Stimulated activated CD8-positive, alpha-beta memory T cell treated with anti-CD3 and anti-CD28 coated beads, Interleukin-7, amount 100 ng/mL, for 48 hours (primary cell): ENCODE measurements at regions not wholly inside any gene's neighbourhood (a gene's known extent, or its start where the extent isn't known, plus 50 kb on each side); places are given as distances from the start of the nearest gene placed in this dataset.

Experiments used
- DNase-seq, 2 donors: peaks; one replicate each; pipeline ENCODE4 v3.0.0-alpha.2; 2020; ENCODE audit warnings: low read depth in 1 of 2; ENCODE audit errors: extremely low read depth in 1 of 2

GRCh38 chr3:168272343-168272985, 176.7 kb upstream of the GOLIM4 start:
- no peak for DNase-seq

- DNase-seq, result no peak
Measured at GRCh38 chr3:168271932-168272331, 176.2 kb upstream of the GOLIM4 start.

- no peak for DNase-seq
Measured at GRCh38 chr3:168269001-168269400, 173.3 kb upstream of the GOLIM4 start.

GRCh38 chr3:168267179-168267578, 171.5 kb upstream of the GOLIM4 start:
- no peak for DNase-seq

- no peak for DNase-seq
Measured at GRCh38 chr3:168266335-168266734, 170.6 kb upstream of the GOLIM4 start.

GRCh38 chr3:168262887-168263286, 167.2 kb upstream of the GOLIM4 start:
- DNase-seq, result no peak

- DNase-seq, result no peak
Measured at GRCh38 chr3:168260859-168261258, 165.1 kb upstream of the GOLIM4 start.

- DNase-seq, result no peak
Measured at GRCh38 chr3:168251371-168251770, 155.6 kb upstream of the GOLIM4 start.

GRCh38 chr3:168250415-168250861, 154.7 kb upstream of the GOLIM4 start:
- no peak for DNase-seq

- DNase-seq, result peak in 1 of 2 donors; percentile 6
Measured at GRCh38 chr3:168249550-168250414, 154.1 kb upstream of the GOLIM4 start.

- DNase-seq, result no peak
Measured at GRCh38 chr3:168249205-168249549, 153.5 kb upstream of the GOLIM4 start.

GRCh38 chr3:168248383-168249204, 152.9 kb upstream of the GOLIM4 start:
- DNase-seq, result no peak

- DNase-seq, result no peak
Measured at GRCh38 chr3:168241156-168241555, 145.4 kb upstream of the GOLIM4 start.

- DNase-seq, result no peak
Measured at GRCh38 chr3:168239287-168239686, 143.6 kb upstream of the GOLIM4 start.

GRCh38 chr3:168233001-168233400, 137.3 kb upstream of the GOLIM4 start:
- DNase-seq, result no peak

GRCh38 chr3:168223085-168223484, 127.4 kb upstream of the GOLIM4 start:
- DNase-seq, result no peak

- no peak for DNase-seq
Measured at GRCh38 chr3:168220556-168220955, 124.8 kb upstream of the GOLIM4 start.

- DNase-seq, result no peak
Measured at GRCh38 chr3:168219530-168219929, 123.8 kb upstream of the GOLIM4 start.

- DNase-seq, result no peak
Measured at GRCh38 chr3:168218600-168218999, 122.9 kb upstream of the GOLIM4 start.

- no peak for DNase-seq
Measured at GRCh38 chr3:168216851-168217250, 121.1 kb upstream of the GOLIM4 start.

- DNase-seq, result no peak
Measured at GRCh38 chr3:168213920-168214319, 118.2 kb upstream of the GOLIM4 start.
